IPS-18c (cell line): ENCODE measurements at regions not wholly inside any gene's neighbourhood (a gene's known extent, or its start where the extent isn't known, plus 50 kb on each side); places are given as distances from the start of the nearest gene placed in this dataset.

Source experiments
- H3K4me3 ChIP-seq: 2 replicates; pipeline ENCODE4 v1.7.0; 2013; ENCODE audit warnings: low read depth, mild to moderate bottlenecking, low read length, moderate library complexity; ENCODE audit not compliant: insufficient read depth
- H3K9me3 ChIP-seq: one replicate; pipeline ENCODE4 v1.6.1; 2013; ENCODE audit warnings: mild to moderate bottlenecking, low read length, moderate library complexity; ENCODE audit not compliant: control insufficient read depth, insufficient read depth

GRCh38 chr13:107830804-107831203 is 384.5 kb downstream of the LIG4 start:
- Histone ChIP-seq H3K9me3 (no peaks in the 10 kb centered on the region), H3K4me3 (no peak overlapping the region)

- Histone ChIP-seq H3K4me3 (no peak overlapping the region), H3K9me3 (no peaks in the 10 kb centered on the region)
Measured at GRCh38 chr13:107827840-107828549, 387.3 kb downstream of the LIG4 start.

- H3K4me3 ChIP-seq: no peak overlapping the region
- H3K9me3 ChIP-seq: no peaks in the 10 kb centered on the region
Measured at GRCh38 chr13:107824635-107825034, 390.7 kb downstream of the LIG4 start.

DNA sequence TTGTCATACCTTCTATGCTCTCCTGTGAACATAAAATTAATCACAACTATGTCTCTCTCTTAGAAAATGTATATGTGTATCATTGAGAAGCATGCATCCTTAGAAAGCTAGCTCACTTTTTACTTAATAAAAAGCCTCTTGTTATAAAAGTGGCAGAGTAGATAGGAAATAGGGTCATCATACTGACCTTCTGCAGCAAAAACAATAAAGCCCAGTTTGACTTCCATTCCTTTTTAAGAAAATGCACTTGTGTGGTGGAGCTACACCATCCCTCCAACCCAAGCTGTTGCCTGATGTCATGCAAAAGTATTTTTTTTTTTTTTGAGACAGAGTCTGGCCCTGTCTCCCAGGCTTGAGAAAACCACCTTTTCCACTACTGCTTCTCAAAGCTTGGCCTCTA is 393.3 kb downstream of the LIG4 start:
- H3K4me3 ChIP-seq: no peak overlapping the region

GRCh38 chr13:107821492-107821891 is 393.8 kb downstream of the LIG4 start:
- Histone ChIP-seq H3K4me3 (no peak overlapping the region), H3K9me3 (no peaks in the 10 kb centered on the region)

More for the DNA sequence above, 393.3 kb downstream of the LIG4 start:
- H3K9me3 ChIP-seq: no peaks in the 10 kb centered on the region

- Histone ChIP-seq H3K9me3 (no peaks in the 10 kb centered on the region), H3K4me3 (no peak overlapping the region)
Measured at GRCh38 chr13:107819071-107819470, 396.3 kb downstream of the LIG4 start.

DNA sequence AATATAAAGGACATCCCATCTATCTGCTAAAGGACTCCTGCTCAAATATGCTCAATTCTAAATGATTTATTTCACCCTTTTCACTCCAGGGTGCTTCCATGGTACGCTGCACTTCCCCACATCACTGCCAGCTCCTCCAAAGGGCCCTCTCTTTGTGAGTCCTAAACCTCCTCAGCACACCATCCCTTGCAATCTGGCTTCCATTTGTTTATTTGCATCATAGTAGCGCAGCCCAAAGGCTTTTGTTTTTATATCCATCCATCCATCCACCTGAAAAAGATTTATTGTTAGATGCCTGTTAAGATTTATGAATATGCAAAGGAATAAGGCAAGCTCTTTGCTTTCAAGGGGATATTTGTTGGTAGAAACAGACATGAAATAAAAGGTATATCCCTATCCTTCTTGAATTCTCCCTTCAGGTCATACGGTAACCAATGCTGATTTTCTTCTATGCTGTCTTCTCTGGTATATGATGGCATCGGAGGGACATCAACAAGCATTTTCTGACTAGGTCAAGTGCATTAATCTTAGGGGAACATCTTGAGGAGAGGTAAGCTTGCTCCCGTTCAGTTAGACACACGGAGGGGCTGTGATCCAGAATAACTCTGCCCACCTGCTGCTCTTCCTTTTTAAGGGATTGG is 397.6 kb downstream of the LIG4 start:
- Histone ChIP-seq H3K4me3 (no peak overlapping the region), H3K9me3 (no peaks in the 10 kb centered on the region)

DNA sequence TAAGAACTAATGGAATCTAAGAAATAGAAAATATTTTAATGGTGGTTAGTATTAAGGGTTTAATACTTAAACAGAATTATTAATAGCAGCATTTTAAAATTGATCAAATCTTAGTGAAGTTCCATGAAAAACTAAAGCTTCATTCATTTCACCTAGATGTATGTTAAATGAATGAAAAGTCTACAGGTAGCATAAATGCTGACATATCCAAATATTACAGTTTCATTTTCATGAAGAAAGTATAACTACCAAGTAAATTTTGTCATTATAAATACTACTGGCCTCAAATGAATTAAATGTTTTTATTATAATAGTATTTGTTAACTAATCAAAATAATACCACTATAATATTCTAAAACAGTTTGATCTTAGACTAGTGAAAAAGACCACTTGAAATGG is 403.3 kb downstream of the LIG4 start:
- Histone ChIP-seq H3K4me3 (no peak overlapping the region), H3K9me3 (no peaks in the 10 kb centered on the region)

GRCh38 chr13:107811233-107812013 is 403.9 kb downstream of the LIG4 start:
- Histone ChIP-seq H3K9me3 (no peaks in the 10 kb centered on the region), H3K4me3 (no peak overlapping the region)

DNA sequence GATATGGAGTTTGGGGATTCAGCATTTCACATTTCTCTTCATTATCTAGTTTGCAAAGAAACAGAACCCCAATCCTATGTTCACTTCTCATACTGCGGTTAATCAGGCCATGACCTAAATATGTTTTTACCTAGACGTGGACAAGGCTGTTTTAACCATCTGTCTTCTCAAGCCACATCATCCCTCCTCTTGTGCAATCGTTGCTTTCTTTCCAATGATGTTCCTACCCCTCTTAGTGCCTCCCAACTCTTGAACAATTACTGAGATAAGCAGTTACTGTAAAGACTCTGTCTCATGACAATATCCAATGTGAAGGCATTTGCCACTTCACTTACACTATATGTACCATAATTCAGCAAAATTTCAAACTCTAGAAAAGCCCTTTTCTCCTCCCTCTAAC is 406.2 kb downstream of the LIG4 start:
- H3K4me3 ChIP-seq: no peak overlapping the region

DNA sequence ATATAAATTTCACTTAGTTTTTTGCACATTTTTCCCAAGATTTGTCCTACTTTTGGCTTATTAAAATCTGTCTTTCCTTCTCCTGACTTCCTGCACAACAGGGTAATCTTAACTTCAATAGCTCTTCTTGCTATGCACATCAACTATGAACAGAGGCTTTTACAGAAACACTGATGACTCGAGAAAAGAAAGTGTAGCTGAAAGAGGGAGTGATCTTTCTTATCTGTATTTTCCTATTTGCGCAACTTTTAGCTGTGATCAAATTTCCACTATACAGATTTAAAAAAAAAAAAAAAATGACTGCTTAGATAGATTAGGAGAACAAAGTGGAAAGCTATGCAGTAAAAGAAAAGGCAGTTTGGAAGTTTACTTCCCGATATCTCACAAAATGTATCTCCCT is 406.9 kb downstream of the LIG4 start:
- H3K4me3 ChIP-seq: no peak overlapping the region
- no peaks in the 10 kb centered on the region for H3K9me3 ChIP-seq

More for the DNA sequence above, 406.2 kb downstream of the LIG4 start:
- no peaks in the 10 kb centered on the region for H3K9me3 ChIP-seq

GRCh38 chr13:107807306-107808073 is 407.8 kb downstream of the LIG4 start:
- H3K9me3 ChIP-seq: no peaks in the 10 kb centered on the region

DNA sequence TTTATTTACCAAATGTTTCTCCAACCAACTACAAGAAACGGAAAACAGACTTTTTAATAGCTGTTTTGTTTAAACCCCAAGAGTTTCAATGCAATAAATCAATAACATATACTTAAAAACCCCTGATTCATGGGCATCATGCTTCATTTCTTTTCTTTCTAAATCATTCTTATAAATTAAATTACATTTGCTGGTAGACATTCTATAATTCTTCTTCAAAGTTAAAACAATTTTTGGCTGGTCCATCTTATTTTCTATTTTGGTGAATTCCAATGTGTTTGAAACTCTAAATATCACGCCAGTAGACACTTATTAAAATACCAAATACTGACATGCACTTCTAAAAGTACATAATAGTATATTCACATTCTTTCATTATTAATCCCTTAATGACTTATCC is 408.6 kb downstream of the LIG4 start:
- Histone ChIP-seq H3K4me3 (no peak overlapping the region), H3K9me3 (no peaks in the 10 kb centered on the region)

More at GRCh38 chr13:107807306-107808073, 407.8 kb downstream of the LIG4 start:
- H3K4me3 ChIP-seq: no peak overlapping the region

- no peaks in the 10 kb centered on the region for H3K9me3 ChIP-seq
Measured at GRCh38 chr13:107803822-107804495, 411.4 kb downstream of the LIG4 start.

GRCh38 chr13:107801621-107802020 is 413.7 kb downstream of the LIG4 start:
- Histone ChIP-seq H3K4me3 (no peak overlapping the region), H3K9me3 (no peaks in the 10 kb centered on the region)

More at GRCh38 chr13:107803822-107804495, 411.4 kb downstream of the LIG4 start:
- no peak overlapping the region for H3K4me3 ChIP-seq

DNA sequence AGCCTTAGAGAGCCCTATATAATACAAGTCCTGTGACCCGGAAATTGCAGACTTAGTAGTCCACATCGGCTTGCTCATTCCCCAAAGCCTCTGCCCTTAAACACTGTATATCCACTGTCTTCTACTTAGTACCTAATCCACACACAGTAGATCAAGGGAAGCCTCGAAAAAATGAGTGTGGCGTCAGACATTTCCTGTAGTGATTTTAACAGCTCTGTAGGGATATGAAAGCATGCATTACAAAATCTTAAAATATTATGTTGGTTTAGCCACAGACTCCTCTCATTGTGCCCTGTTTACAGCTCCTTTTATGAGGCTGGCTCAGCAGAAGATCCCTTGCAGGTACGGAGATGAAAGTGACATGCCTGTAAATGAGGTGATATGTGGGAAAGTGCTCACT is 416.3 kb downstream of the LIG4 start:
- H3K9me3 ChIP-seq: no peaks in the 10 kb centered on the region
- no peak overlapping the region for H3K4me3 ChIP-seq

DNA sequence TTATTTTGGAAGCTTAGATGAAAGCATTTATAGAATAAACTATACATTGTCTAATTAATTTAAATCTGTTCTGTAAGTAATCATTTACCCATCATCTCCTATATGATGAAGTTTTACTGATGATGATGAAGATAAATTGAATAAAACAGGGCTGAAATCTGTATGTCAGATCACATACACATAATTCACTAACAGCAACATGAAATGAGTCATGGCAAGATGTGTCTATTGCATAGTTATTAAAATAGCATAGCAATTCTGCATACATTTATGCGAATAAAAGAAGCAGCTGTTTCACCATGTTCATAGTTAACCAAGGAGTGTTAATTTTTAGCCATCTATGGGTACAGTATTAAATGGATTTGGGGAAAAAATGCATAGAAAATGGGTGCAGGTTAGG is 424.9 kb downstream of the LIG4 start:
- Histone ChIP-seq H3K9me3 (no peaks in the 10 kb centered on the region), H3K4me3 (no peak overlapping the region)
